Stimulated activated naive B cell treated with anti-CD40 and anti-IgM and Interleukin-4, amounts not matched to agents 10 μg/mL and 1 μg/mL and 100 μg/mL, for 72 hours (primary cell): ENCODE measurements at regions not wholly inside any gene's neighbourhood (a gene's known extent, or its start where the extent isn't known, plus 50 kb on each side); places are given as distances from the start of the nearest gene placed in this dataset.
A peak's percentile ranks its signal among the peaks of the same experiment; 100 is the strongest.

Experiments used
- ATAC-seq, 2 donors: fragments of 150-1000 bp; cut with Tn5 transposase; replicated peaks; 2 replicates each; pipeline ENCODE4 v1.10.0; 2021; ENCODE audit warnings: moderate library complexity in 1 of 2
- DNase-seq: peaks from one replicate; pipeline ENCODE4 v3.0.0; 2021
- H3K27ac Mint-ChIP-seq: one replicate; pipeline ENCODE4 v1.8.0; 2022; ENCODE audit warnings: mild to moderate bottlenecking, mixed read lengths
- H3K27me3 Mint-ChIP-seq, 2 donors: one replicate each; pipeline ENCODE4 v1.8.0; 2022; ENCODE audit warnings: mixed read lengths in 2 of 2
- H3K36me3 Mint-ChIP-seq, 2 donors: one replicate each; pipeline ENCODE4 v1.8.0; 2022; ENCODE audit warnings: mixed read lengths in 2 of 2, mild to moderate bottlenecking in 1 of 2
- H3K4me1 Mint-ChIP-seq, 2 donors: one replicate each; pipeline ENCODE4 v1.8.0; 2022; ENCODE audit warnings: mixed read lengths in 2 of 2, mild to moderate bottlenecking in 1 of 2
- H3K4me3 Mint-ChIP-seq, 2 donors: one replicate each; pipeline ENCODE4 v1.8.0; 2022; ENCODE audit warnings: mild to moderate bottlenecking in 2 of 2, mixed read lengths in 2 of 2, moderate library complexity in 1 of 2
- H3K9me3 Mint-ChIP-seq, 2 donors: one replicate each; pipeline ENCODE4 v1.8.0; 2022; ENCODE audit warnings: mixed read lengths in 2 of 2, mild to moderate bottlenecking in 1 of 2

GRCh38 chr6:170460641-170461040 is 92.5 kb downstream of the PSMB1 start:
- H3K27ac Mint-ChIP-seq, result no peak overlapping the region
- peaks cover 11 to 21% of the 10 kb centered on the region in 2 donors for H3K27me3 Mint-ChIP-seq
- H3K4me3 Mint-ChIP-seq, result no peak overlapping the region
- no peaks in the 10 kb centered on the region for H3K9me3 Mint-ChIP-seq
- peaks cover 9 to 12% of the 10 kb centered on the region in 2 donors for H3K4me1 Mint-ChIP-seq
- H3K36me3 Mint-ChIP-seq, result no peaks in the 10 kb centered on the region
- DNase-seq (no peak), ATAC-seq (no peak)

GRCh38 chr6:170459451-170459850 is 93.7 kb downstream of the PSMB1 start:
- peak overlapping the region; percentile 53 to 61 for H3K4me3 Mint-ChIP-seq
- H3K27me3 Mint-ChIP-seq, result peaks cover 11 to 21% of the 10 kb centered on the region in 2 donors
- peak; percentile 67 to 91 for ATAC-seq
- H3K27ac Mint-ChIP-seq, result no peak overlapping the region
- H3K9me3 Mint-ChIP-seq, result no peaks in the 10 kb centered on the region
- no peaks in the 10 kb centered on the region for H3K36me3 Mint-ChIP-seq
- no peak for DNase-seq
- peaks cover 9 to 12% of the 10 kb centered on the region in 2 donors for H3K4me1 Mint-ChIP-seq

GRCh38 chr6:170456886-170457698 is 96.0 kb downstream of the PSMB1 start:
- no peak for ATAC-seq
- H3K4me3 Mint-ChIP-seq, result no peak overlapping the region
- H3K27ac Mint-ChIP-seq, result no peak overlapping the region

More at GRCh38 chr6:170456886-170457698, 96.0 kb downstream of the PSMB1 start:
- Mint-ChIP-seq H3K9me3 (peaks cover 0 to 6% of the 10 kb centered on the region in 2 donors), H3K27me3 (peaks cover 11 to 15% of the 10 kb centered on the region in 2 donors), H3K4me1 (peaks cover 9 to 12% of the 10 kb centered on the region in 2 donors), H3K36me3 (no peaks in the 10 kb centered on the region)
- no peak for DNase-seq
